HG03558 (cell line): ENCODE measurements at regions not wholly inside any gene's neighbourhood (a gene's known extent, or its start where the extent isn't known, plus 50 kb on each side); places are given as distances from the start of the nearest gene placed in this dataset.

Source experiments
- ATAC-seq: cut with Tn5 transposase; IDR thresholded peaks from one replicate; pipeline ENCODE4 v1.9.1; 2021; ENCODE audit warnings: moderate number of reproducible peaks; ENCODE audit not compliant: unreplicated experiment; ENCODE audit errors: extremely low read depth

- no peak for ATAC-seq
Observed at GRCh38 chr1:55412060-55412459, 196.9 kb upstream of the USP24 start.

- ATAC-seq = no peak
Observed at GRCh38 chr1:55402671-55403464, 187.7 kb upstream of the USP24 start.

GRCh38 chr1:55402142-55402541 lies 187.0 kb upstream of the USP24 start:
- ATAC-seq = no peak

GRCh38 chr1:55400508-55400907 lies 185.3 kb upstream of the USP24 start:
- ATAC-seq = no peak

GRCh38 chr1:55399346-55399745 lies 184.2 kb upstream of the USP24 start:
- ATAC-seq = no peak

- no peak for ATAC-seq
Observed at GRCh38 chr1:55396381-55396891, 181.3 kb upstream of the USP24 start.

- no peak for ATAC-seq
Observed at GRCh38 chr1:55388960-55389359, 173.8 kb upstream of the USP24 start.

- no peak for ATAC-seq
Observed at GRCh38 chr1:55387145-55387544, 172.0 kb upstream of the USP24 start.

GRCh38 chr1:55386456-55386855 lies 171.3 kb upstream of the USP24 start:
- ATAC-seq = no peak

- no peak for ATAC-seq
Observed at GRCh38 chr1:55385402-55386018, 170.3 kb upstream of the USP24 start.

- no peak for ATAC-seq
Observed at GRCh38 chr1:55384637-55385036, 169.5 kb upstream of the USP24 start.

GRCh38 chr1:55382806-55383305 lies 167.7 kb upstream of the USP24 start:
- ATAC-seq = no peak

- no peak for ATAC-seq
Observed at GRCh38 chr1:55381983-55382382, 166.8 kb upstream of the USP24 start.

- ATAC-seq = no peak
Observed at GRCh38 chr1:55381491-55381890, 166.3 kb upstream of the USP24 start.

GRCh38 chr1:55380355-55380970 lies 165.3 kb upstream of the USP24 start:
- no peak for ATAC-seq

- no peak for ATAC-seq
Observed at GRCh38 chr1:55378582-55378981, 163.4 kb upstream of the USP24 start.

- no peak for ATAC-seq
Observed at GRCh38 chr1:55376897-55377296, 161.7 kb upstream of the USP24 start.

- no peak for ATAC-seq
Observed at GRCh38 chr1:55375617-55376258, 160.6 kb upstream of the USP24 start.

- no peak for ATAC-seq
Observed at GRCh38 chr1:55374801-55375616, 159.8 kb upstream of the USP24 start.

GRCh38 chr1:55374216-55374615 lies 159.1 kb upstream of the USP24 start:
- no peak for ATAC-seq
